Breast epithelium (tissue), 3 donors: ENCODE measurements at regions not wholly inside any gene's neighbourhood (a gene's known extent, or its start where the extent isn't known, plus 50 kb on each side); places are given as distances from the start of the nearest gene placed in this dataset.

Source experiments
- POLR2A ChIP-seq: fragments of 450-650 bp; IDR thresholded peaks from one replicate; pipeline ENCODE4 v1.6.1; 2016; ENCODE audit warnings: antibody characterized with exemption, mild to moderate bottlenecking, moderate library complexity
- TF ChIP-seq, protein P1 (sequence below), 3 donors: fragments of 450-650 bp; IDR thresholded peaks; one replicate each; pipeline ENCODE4 v1.5.1; 2016 to 2017; ENCODE audit warnings: antibody characterized with exemption in 3 of 3, mild to moderate bottlenecking in 3 of 3, moderate library complexity in 3 of 3

DNA sequence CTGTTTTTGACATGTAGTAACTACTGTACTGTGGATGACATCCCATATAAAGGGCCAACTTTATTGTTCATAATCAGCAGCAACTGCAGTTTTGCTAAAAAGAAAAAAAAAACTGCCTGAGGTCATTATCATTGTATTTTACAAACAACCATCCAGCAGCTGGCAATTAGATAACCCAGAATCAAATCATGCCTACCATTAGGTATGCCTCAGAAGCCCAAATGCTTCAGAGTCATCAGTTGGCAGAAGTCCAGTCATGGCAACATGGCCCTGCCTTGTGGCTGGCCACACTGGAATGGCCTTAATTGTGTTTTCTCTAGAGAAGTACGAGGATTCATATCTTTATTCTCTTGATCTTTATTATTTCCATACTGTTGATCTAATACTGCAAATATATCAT lies 462.4 kb upstream of the NRSN1 start:
- TF ChIP-seq, protein P1, sequence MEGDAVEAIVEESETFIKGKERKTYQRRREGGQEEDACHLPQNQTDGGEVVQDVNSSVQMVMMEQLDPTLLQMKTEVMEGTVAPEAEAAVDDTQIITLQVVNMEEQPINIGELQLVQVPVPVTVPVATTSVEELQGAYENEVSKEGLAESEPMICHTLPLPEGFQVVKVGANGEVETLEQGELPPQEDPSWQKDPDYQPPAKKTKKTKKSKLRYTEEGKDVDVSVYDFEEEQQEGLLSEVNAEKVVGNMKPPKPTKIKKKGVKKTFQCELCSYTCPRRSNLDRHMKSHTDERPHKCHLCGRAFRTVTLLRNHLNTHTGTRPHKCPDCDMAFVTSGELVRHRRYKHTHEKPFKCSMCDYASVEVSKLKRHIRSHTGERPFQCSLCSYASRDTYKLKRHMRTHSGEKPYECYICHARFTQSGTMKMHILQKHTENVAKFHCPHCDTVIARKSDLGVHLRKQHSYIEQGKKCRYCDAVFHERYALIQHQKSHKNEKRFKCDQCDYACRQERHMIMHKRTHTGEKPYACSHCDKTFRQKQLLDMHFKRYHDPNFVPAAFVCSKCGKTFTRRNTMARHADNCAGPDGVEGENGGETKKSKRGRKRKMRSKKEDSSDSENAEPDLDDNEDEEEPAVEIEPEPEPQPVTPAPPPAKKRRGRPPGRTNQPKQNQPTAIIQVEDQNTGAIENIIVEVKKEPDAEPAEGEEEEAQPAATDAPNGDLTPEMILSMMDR (IDR thresholded peaks at IDR 0.05): no peak
- no peak for TF ChIP-seq POLR2A
